ENCODE measurements at regions not wholly inside any gene's neighbourhood (a gene's known extent, or its start where the extent isn't known, plus 50 kb on each side); places are given as distances from the start of the nearest gene placed in this dataset.

- no peaks in the 10 kb centered on the region for H4K20me1 ChIP-seq (ENCODE audit: control insufficient read depth, insufficient read depth, insufficient read length)
- H2BK12ac ChIP-seq (ENCODE audit: insufficient read length, low read depth, low read length): no peak overlapping the region
- H3K18ac ChIP-seq (ENCODE audit: insufficient read length, low read depth, low read length): no peak overlapping the region
- no peaks in the 10 kb centered on the region for H3K27me3 ChIP-seq (ENCODE audit: insufficient read depth, low read length)
- H3K4me1 ChIP-seq (ENCODE audit: insufficient read depth, low read length): peaks cover 5% of the 10 kb centered on the region; the same call in 1 of the 2 replicates
- H3K23ac ChIP-seq (ENCODE audit: insufficient read length, low read depth, low read length): no peak overlapping the region
- no peak overlapping the region for H3K4me2 ChIP-seq (ENCODE audit: insufficient read depth, insufficient read length, low read length)
- Mint-ChIP-seq H3K4me3 (peak overlapping the region in 1 of 2 experiments; percentile 14; a peak in 1 of 5 replicates), H3K9me3 (no peaks in the 10 kb centered on the region), H3K4me1 (peaks cover 32 to 33% of the 10 kb centered on the region in 2 experiments), H3K27ac (peak overlapping the region; percentile 34 to 93 (median 87); a peak in 5 of 7 replicates), H3K36me3 (ENCODE audit: insufficient read depth in 1 of 3, low read depth in 3 of 3) (no peaks in the 10 kb centered on the region), H3K27me3 (ENCODE audit: low read depth) (no peaks in the 10 kb centered on the region)
- H2BK20ac ChIP-seq (ENCODE audit: low read depth, low read length, poor library complexity, severe bottlenecking): no peak overlapping the region
- no peaks in the 10 kb centered on the region for H3K79me2 ChIP-seq (ENCODE audit: insufficient read depth, low read length)
- H4K91ac ChIP-seq (ENCODE audit: insufficient read length, low read depth, low read length): no peak overlapping the region
- no peak overlapping the region for H3K4ac ChIP-seq (ENCODE audit: low read depth, low read length)
- no peak overlapping the region for H2BK120ac ChIP-seq (ENCODE audit: low read depth, low read length, poor library complexity, severe bottlenecking)
- no peak overlapping the region for H4K5ac ChIP-seq (ENCODE audit: insufficient read length, low read depth, low read length)
- peak overlapping the region; percentile 1 for H3K27ac ChIP-seq (ENCODE audit: insufficient read length, low read depth, low read length)
- no CpG with 5 or more reads among the region's 8 CpGs for WGBS (ENCODE audit: extremely low coverage, insufficient read length, low lambda C conversion rate)
- H3K23me2 ChIP-seq (ENCODE audit: insufficient read length, low read depth, low read length, poor library complexity, severe bottlenecking): no peaks in the 10 kb centered on the region
- no peaks in the 10 kb centered on the region for H3K79me1 ChIP-seq (ENCODE audit: insufficient read depth, low read depth, low read length, poor library complexity, severe bottlenecking)
- H4K8ac ChIP-seq (replicated peaks; ENCODE audit: insufficient read length, low read depth, low read length): no peak overlapping the region
- no peaks in the 10 kb centered on the region for H3K9me3 ChIP-seq (ENCODE audit: control insufficient read depth, low read depth, low read length)
- H3T11ph ChIP-seq (ENCODE audit: low read length): no peak overlapping the region
- TF ChIP-seq CTCF (conservative IDR thresholded peaks at IDR 0.05): peak; percentile 33; the same call in 1 of the 3 replicates
- H2AFZ ChIP-seq (ENCODE audit: low read length): peak overlapping the region; percentile 12
- H2BK15ac ChIP-seq (ENCODE audit: low read depth, low read length): no peak overlapping the region
- no peak overlapping the region for H2BK5ac ChIP-seq (ENCODE audit: insufficient read length, low read length)
- H3K56ac ChIP-seq (ENCODE audit: insufficient read length, low read depth, low read length): no peak overlapping the region
- DNase-seq: no peak
- no peak overlapping the region for H2AK5ac ChIP-seq (ENCODE audit: insufficient read length, low read length)
- H3K9ac ChIP-seq (ENCODE audit: extremely low read depth, insufficient read length, low read length): no peak overlapping the region
- no peak overlapping the region for H3K14ac ChIP-seq (ENCODE audit: insufficient read depth, low read length)
These were observed 151.8 kb upstream of the DPH6 start for GRCh38 chr15:35697549-35698299.

Data from H9 (cell line).